Erythroblast (primary cell): ENCODE measurements at regions not wholly inside any gene's neighbourhood (a gene's known extent, or its start where the extent isn't known, plus 50 kb on each side); places are given as distances from the start of the nearest gene placed in this dataset.

Source experiments
- DNase-seq, 2 experiments: peaks; one replicate each; lab custom pipeline; 2025; lab: John Stamatoyannopoulos, UW
- GATA1 ChIP-seq: IDR thresholded peaks from 2 replicates; pipeline ENCODE4 v1.6.1; 2011; ENCODE audit warnings: low read depth, mild to moderate bottlenecking, control low read depth, low read length, moderate library complexity
- POLR2A ChIP-seq: IDR thresholded peaks from 2 replicates; pipeline ENCODE4 v1.6.1; 2011; ENCODE audit warnings: mild to moderate bottlenecking, low read length

- no peak for DNase-seq
- TF ChIP-seq POLR2A (no peak), GATA1 (no peak)
These were observed 142.3 kb downstream of the BARHL2 start for GRCh38 chr1:90574692-90575370.

DNA sequence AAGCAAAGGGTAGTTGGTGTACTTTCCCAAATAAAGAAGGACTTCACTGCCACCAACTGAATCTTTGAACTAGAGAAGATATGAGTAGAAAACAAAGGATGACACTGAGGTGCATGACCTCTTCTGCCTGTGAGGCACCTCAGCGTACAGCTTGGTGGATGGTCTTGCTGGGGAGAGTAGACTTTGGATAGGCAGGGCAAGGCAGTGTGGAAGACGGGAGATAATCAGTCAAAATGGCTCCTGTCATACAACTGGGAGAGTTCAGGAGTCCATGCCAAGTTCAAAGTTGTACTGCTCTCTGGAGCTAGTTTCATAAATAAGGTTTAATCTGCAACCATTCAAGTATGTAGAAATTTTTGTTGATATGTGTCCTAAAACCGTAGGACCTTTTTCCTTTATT lies 143.4 kb downstream of the BARHL2 start:
- TF ChIP-seq GATA1 (no peak), POLR2A (no peak)
- DNase-seq = no peak

DNA sequence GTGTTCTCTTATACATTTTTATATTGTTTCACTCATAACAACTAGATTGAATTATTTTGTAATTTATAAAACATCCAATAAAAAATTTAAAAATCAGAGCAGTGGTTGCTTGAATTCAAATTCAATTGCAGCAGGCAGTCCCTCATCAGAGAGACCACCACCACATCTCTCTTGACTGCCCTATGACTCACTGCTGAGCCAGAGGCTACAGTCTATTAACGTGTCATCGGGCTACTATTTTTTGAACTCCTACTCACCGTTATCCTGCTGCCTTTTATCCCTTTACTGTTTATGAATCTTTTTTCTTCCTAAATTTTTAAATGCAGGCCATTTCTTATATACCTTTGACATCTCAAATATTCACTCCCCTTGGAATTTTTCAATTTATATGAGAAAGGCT lies 144.7 kb downstream of the BARHL2 start:
- TF ChIP-seq POLR2A (no peak), GATA1 (no peak)
- no peak for DNase-seq

DNA sequence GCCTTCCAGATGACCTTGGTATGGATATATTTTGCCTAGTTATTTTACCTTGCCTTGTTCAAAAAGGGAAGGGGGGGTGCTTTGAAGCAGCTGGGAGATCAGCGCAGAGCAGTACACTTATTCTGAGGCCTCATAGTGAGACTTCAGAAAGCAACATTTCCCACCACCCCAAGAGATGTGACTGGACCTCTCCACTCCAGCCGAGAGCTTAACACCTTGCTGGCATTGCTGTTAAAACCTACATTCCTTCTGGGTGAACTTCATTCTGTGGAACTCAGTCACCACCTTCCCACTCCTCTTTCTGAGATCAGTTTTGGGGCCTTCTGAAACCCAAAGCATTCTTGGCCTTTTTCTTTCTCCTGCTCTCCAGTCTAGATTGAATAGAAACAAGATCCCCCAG lies 148.7 kb downstream of the BARHL2 start:
- no peak for DNase-seq
- no peak for TF ChIP-seq GATA1
- TF ChIP-seq POLR2A = no peak

- no peak for DNase-seq
- TF ChIP-seq GATA1 (no peak), POLR2A (no peak)
These were observed 152.9 kb downstream of the BARHL2 start for GRCh38 chr1:90564164-90564563.

GRCh38 chr1:90562892-90563291 lies 154.2 kb downstream of the BARHL2 start:
- no peak for TF ChIP-seq POLR2A
- DNase-seq = no peak

- no peak for DNase-seq
- TF ChIP-seq GATA1 (no peak), POLR2A (no peak)
These were observed 155.2 kb downstream of the BARHL2 start for GRCh38 chr1:90561911-90562310.

- TF ChIP-seq GATA1 (no peak), POLR2A (no peak)
- no peak for DNase-seq
These were observed 155.9 kb downstream of the BARHL2 start for GRCh38 chr1:90561103-90561783.

DNA sequence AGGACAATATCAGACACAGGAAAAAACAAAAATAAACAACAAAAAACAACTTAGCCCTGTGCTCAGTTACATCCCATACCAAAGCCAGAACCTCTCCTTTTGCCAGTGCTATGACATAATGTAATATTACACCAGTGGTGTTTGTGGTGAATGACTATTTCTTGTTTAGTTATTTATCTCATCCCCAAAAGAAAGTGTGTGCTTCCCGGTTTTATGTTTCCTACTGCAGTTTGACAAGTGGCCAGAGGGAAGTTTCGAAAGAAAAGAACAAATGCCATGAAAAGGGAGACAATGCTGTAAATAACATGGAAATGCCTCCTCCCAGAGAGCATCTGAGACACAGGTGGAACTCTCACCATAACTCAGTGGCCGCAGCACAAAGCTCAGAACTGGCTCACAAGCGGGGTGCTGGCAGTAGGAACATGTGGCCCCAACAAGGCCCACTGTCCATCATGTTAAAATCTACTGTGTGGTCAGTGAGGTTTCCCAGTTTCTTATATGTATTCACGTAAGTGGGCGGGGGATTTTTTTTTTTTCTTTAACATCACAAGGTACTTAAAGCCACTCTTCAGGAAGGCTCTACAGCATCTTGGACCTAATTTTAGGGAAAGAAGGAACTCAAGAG lies 158.2 kb downstream of the BARHL2 start:
- DNase-seq = no peak
- TF ChIP-seq GATA1 (no peak), POLR2A (no peak)

DNA sequence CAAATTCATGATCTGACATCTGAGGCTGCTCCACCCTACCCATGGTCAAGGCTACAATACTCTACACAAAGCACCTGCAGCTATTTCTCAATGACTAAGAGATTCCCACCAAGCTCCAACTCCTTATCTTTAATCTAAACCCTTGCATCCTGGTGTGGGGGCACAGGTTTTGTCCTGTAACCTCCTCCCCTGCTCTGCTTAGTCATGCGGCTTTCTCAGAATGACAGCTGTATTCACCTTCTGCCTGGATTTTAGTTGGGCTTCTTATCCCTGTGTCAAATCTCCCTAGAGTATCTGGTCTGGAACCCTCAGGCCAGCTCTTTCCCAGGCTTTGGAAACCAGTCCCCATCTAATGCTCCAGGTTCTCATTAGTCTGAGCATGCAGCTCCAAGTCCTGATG lies 159.0 kb downstream of the BARHL2 start:
- no peak for DNase-seq
- TF ChIP-seq POLR2A (no peak), GATA1 (no peak)

- DNase-seq = no peak
- TF ChIP-seq POLR2A (no peak), GATA1 (no peak)
These were observed 159.4 kb downstream of the BARHL2 start for GRCh38 chr1:90557706-90558105.

GRCh38 chr1:90550626-90551406 lies 166.3 kb downstream of the BARHL2 start:
- no peak for TF ChIP-seq POLR2A
- no peak for TF ChIP-seq GATA1
- DNase-seq = no peak

DNA sequence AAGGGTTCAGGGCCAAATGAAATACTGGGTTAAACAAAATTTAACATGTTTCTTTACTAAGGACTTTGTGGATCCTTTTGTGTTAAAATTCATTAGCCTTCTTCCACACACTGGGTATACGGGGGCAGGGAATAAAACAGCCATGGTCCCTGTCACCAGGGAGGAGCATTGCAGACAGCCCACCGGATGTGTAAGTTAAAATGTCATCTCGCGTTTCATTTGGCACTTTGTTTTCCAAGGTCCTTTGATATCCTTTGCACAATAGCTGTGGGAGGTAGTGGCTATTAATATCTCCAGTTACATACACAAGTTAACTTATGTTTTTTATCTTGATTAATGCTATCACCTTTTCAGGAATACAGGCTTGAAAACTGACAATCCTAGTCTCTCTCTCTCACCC lies 172.7 kb downstream of the BARHL2 start:
- no peak for TF ChIP-seq POLR2A
- TF ChIP-seq GATA1 = no peak
- no peak for DNase-seq
